22Rv1 (cell line): ENCODE measurements at regions not wholly inside any gene's neighbourhood (a gene's known extent, or its start where the extent isn't known, plus 50 kb on each side); places are given as distances from the start of the nearest gene placed in this dataset.

ENCODE experiments used
- H3K27ac ChIP-seq: fragments of 450-650 bp; 2 replicates; pipeline ENCODE4 v1.5.1; 2017
- ZFX ChIP-seq: fragments of 450-650 bp; IDR thresholded peaks from 2 replicates; pipeline ENCODE4 v1.6.1; 2017; ENCODE audit warnings: antibody characterized with exemption, borderline replicate concordance
- TF ChIP-seq, protein P1 (sequence below): fragments of 450-650 bp; IDR thresholded peaks from 2 replicates; pipeline ENCODE4 v1.5.1; 2017; ENCODE audit warnings: mild to moderate bottlenecking

DNA sequence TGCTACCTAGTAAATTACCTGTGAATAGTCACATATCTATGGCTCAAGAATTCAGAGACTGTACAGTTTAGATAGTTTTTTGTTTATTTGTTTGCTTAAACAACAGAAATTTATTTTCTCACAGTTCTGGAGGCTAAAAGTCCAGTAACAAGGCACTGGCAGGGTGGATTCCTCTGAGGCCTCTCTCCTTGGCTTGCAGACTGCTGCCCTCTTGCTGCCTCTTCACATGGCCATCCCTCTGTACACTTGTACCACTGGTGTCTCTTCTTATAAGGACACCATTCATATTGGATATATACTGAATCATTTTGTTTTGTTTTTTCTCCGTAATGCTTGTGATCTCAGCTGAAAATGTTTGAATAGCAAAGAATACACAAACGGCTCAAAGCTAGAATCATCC, 56.4 kb upstream of the MIR17HG start:
- TF ChIP-seq ZFX, result no peak
- TF ChIP-seq, protein P1, sequence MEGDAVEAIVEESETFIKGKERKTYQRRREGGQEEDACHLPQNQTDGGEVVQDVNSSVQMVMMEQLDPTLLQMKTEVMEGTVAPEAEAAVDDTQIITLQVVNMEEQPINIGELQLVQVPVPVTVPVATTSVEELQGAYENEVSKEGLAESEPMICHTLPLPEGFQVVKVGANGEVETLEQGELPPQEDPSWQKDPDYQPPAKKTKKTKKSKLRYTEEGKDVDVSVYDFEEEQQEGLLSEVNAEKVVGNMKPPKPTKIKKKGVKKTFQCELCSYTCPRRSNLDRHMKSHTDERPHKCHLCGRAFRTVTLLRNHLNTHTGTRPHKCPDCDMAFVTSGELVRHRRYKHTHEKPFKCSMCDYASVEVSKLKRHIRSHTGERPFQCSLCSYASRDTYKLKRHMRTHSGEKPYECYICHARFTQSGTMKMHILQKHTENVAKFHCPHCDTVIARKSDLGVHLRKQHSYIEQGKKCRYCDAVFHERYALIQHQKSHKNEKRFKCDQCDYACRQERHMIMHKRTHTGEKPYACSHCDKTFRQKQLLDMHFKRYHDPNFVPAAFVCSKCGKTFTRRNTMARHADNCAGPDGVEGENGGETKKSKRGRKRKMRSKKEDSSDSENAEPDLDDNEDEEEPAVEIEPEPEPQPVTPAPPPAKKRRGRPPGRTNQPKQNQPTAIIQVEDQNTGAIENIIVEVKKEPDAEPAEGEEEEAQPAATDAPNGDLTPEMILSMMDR, result no peak
- no peak overlapping the region for H3K27ac ChIP-seq

GRCh38 chr13:91292630-91293221, 54.8 kb upstream of the MIR17HG start:
- TF ChIP-seq, protein P1, result no peak
- TF ChIP-seq ZFX, result no peak

GRCh38 chr13:91295712-91296410, 51.6 kb upstream of the MIR17HG start:
- no peak overlapping the region for H3K27ac ChIP-seq
- TF ChIP-seq, protein P1, result no peak
- no peak for TF ChIP-seq ZFX

More at GRCh38 chr13:91292630-91293221, 54.8 kb upstream of the MIR17HG start:
- H3K27ac ChIP-seq, result no peak overlapping the region

GRCh38 chr13:91297503-91297902, 50.0 kb upstream of the MIR17HG start:
- TF ChIP-seq ZFX, result no peak
- TF ChIP-seq, protein P1, result no peak
- no peak overlapping the region for H3K27ac ChIP-seq
